ENCODE measurements at regions not wholly inside any gene's neighbourhood (a gene's known extent, or its start where the extent isn't known, plus 50 kb on each side); places are given as distances from the start of the nearest gene placed in this dataset.
"Not testable (repeated sequence)": the region's sequence is repeated elsewhere in the genome, so short reads cannot be mapped to it uniquely, and the experiment has no call there.

GRCh38 chr4:137861682-137862081, 329.4 kb upstream of the PCDH18 start:
- no peak for DNase-seq (ENCODE audit: low spot score)

- no peak for DNase-seq (ENCODE audit: low spot score)
Observed at GRCh38 chr4:137853424-137853823, 321.1 kb upstream of the PCDH18 start.

- DNase-seq (ENCODE audit: low spot score), result no peak
Observed at GRCh38 chr4:137852326-137852725, 320.0 kb upstream of the PCDH18 start.

- DNase-seq (ENCODE audit: low spot score), result no peak
Observed at GRCh38 chr4:137851435-137851834, 319.1 kb upstream of the PCDH18 start.

- DNase-seq (ENCODE audit: low spot score), result not testable (repeated sequence)
Observed at GRCh38 chr4:137827945-137828344, 295.7 kb upstream of the PCDH18 start.

- DNase-seq (ENCODE audit: low spot score), result no peak
Observed at GRCh38 chr4:137825505-137825904, 293.2 kb upstream of the PCDH18 start.

GRCh38 chr4:137823007-137823406, 290.7 kb upstream of the PCDH18 start:
- no peak for DNase-seq (ENCODE audit: low spot score)

- DNase-seq (ENCODE audit: low spot score), result peak; percentile 40
Observed at GRCh38 chr4:137819964-137820383, 287.7 kb upstream of the PCDH18 start.

- no peak for DNase-seq (ENCODE audit: low spot score)
Observed at GRCh38 chr4:137812258-137812657, 280.0 kb upstream of the PCDH18 start.

GRCh38 chr4:137806420-137806819, 274.1 kb upstream of the PCDH18 start:
- DNase-seq (ENCODE audit: low spot score), result no peak

- DNase-seq (ENCODE audit: low spot score), result no peak
Observed at GRCh38 chr4:137804906-137805495, 272.7 kb upstream of the PCDH18 start.

GRCh38 chr4:137800861-137801260, 268.6 kb upstream of the PCDH18 start:
- DNase-seq (ENCODE audit: low spot score), result no peak

- no peak for DNase-seq (ENCODE audit: low spot score)
Observed at GRCh38 chr4:137794764-137795254, 262.5 kb upstream of the PCDH18 start.

GRCh38 chr4:137789263-137789662, 257.0 kb upstream of the PCDH18 start:
- not testable (repeated sequence) for DNase-seq (ENCODE audit: low spot score)

- not testable (repeated sequence) for DNase-seq (ENCODE audit: low spot score)
Observed at GRCh38 chr4:137783923-137784322, 251.6 kb upstream of the PCDH18 start.

GRCh38 chr4:137775701-137776100, 243.4 kb upstream of the PCDH18 start:
- no peak for DNase-seq (ENCODE audit: low spot score)

- DNase-seq (ENCODE audit: low spot score), result no peak
Observed at GRCh38 chr4:137774501-137774900, 242.2 kb upstream of the PCDH18 start.

GRCh38 chr4:137768881-137769280, 236.6 kb upstream of the PCDH18 start:
- DNase-seq (ENCODE audit: low spot score), result no peak

GRCh38 chr4:137768196-137768595, 235.9 kb upstream of the PCDH18 start:
- DNase-seq (ENCODE audit: low spot score), result no peak

GRCh38 chr4:137762591-137762990, 230.3 kb upstream of the PCDH18 start:
- no peak for DNase-seq (ENCODE audit: low spot score)

- DNase-seq (ENCODE audit: low spot score), result peak; percentile 60
Observed at GRCh38 chr4:137754652-137755471, 222.6 kb upstream of the PCDH18 start.

- peak; percentile 9 for DNase-seq (ENCODE audit: low spot score)
Observed at GRCh38 chr4:137749466-137749865, 217.2 kb upstream of the PCDH18 start.

- DNase-seq (ENCODE audit: low spot score), result no peak
Observed at GRCh38 chr4:137748616-137749015, 216.3 kb upstream of the PCDH18 start.
